ENCODE measurements at regions not wholly inside any gene's neighbourhood (a gene's known extent, or its start where the extent isn't known, plus 50 kb on each side); places are given as distances from the start of the nearest gene placed in this dataset.

GRCh38 chr18:75864816-75865215 lies 437.3 kb upstream of the SMIM21 start:
- intact Hi-C loops (cut with DNase I): no loop called here
- no peaks in the 10 kb centered on the region for H3K4me1 ChIP-seq (ENCODE audit: control insufficient read depth in 2 of 3, insufficient read depth in 2 of 3, low read depth in 1 of 3, low read length in 3 of 3)
- TF ChIP-seq CTCF (IDR thresholded peaks at IDR 0.05; ENCODE audit: borderline replicate concordance, extremely low read depth, insufficient read depth): no peak
- FAIRE-seq (no peak), DNase-seq (no peak)
- H3K4me3 ChIP-seq (ENCODE audit: low read length in 3 of 3): no peak overlapping the region
- H3K9ac ChIP-seq (ENCODE audit: low read length in 3 of 3): no peak overlapping the region
- no peaks in the 10 kb centered on the region for H3K36me3 ChIP-seq (ENCODE audit: control insufficient read depth in 2 of 3, insufficient read depth in 3 of 3, low read length in 3 of 3)
- no peak overlapping the region for H3K27ac ChIP-seq (ENCODE audit: low read depth in 2 of 2, low read length in 2 of 2)
- no peaks in the 10 kb centered on the region for H3K9me3 ChIP-seq (ENCODE audit: control insufficient read depth in 2 of 3, insufficient read depth in 1 of 3, low read length in 3 of 3)
- no peaks in the 10 kb centered on the region for H3K27me3 ChIP-seq (ENCODE audit: control insufficient read depth, insufficient read depth, low read length)

- Histone ChIP-seq H3K9ac (ENCODE audit: low read length in 3 of 3) (no peak overlapping the region), H3K4me1 (ENCODE audit: control insufficient read depth in 2 of 3, insufficient read depth in 2 of 3, low read depth in 1 of 3, low read length in 3 of 3) (no peaks in the 10 kb centered on the region), H3K27ac (ENCODE audit: low read depth in 2 of 2, low read length in 2 of 2) (no peak overlapping the region), H3K9me3 (ENCODE audit: control insufficient read depth in 2 of 3, insufficient read depth in 1 of 3, low read length in 3 of 3) (no peaks in the 10 kb centered on the region), H3K27me3 (ENCODE audit: control insufficient read depth, insufficient read depth, low read length) (no peaks in the 10 kb centered on the region), H3K4me3 (ENCODE audit: low read length in 3 of 3) (no peak overlapping the region), H3K36me3 (ENCODE audit: control insufficient read depth in 2 of 3, insufficient read depth in 3 of 3, low read length in 3 of 3) (no peaks in the 10 kb centered on the region)
- TF ChIP-seq CTCF (IDR thresholded peaks at IDR 0.05; ENCODE audit: borderline replicate concordance, extremely low read depth, insufficient read depth): no peak
- DNase-seq: no peak
- FAIRE-seq: no peak
- intact Hi-C loops (cut with DNase I): no loop called here
Observed at GRCh38 chr18:75863696-75864095, 436.2 kb upstream of the SMIM21 start.

- Histone ChIP-seq H3K27ac (ENCODE audit: low read depth in 2 of 2, low read length in 2 of 2) (no peak overlapping the region), H3K4me1 (ENCODE audit: control insufficient read depth in 2 of 3, insufficient read depth in 2 of 3, low read depth in 1 of 3, low read length in 3 of 3) (no peaks in the 10 kb centered on the region), H3K36me3 (ENCODE audit: control insufficient read depth in 2 of 3, insufficient read depth in 3 of 3, low read length in 3 of 3) (no peaks in the 10 kb centered on the region), H3K27me3 (ENCODE audit: control insufficient read depth, insufficient read depth, low read length) (no peaks in the 10 kb centered on the region), H3K9ac (ENCODE audit: low read length in 3 of 3) (no peak overlapping the region), H3K4me3 (ENCODE audit: low read length in 3 of 3) (no peak overlapping the region), H3K9me3 (ENCODE audit: control insufficient read depth in 2 of 3, insufficient read depth in 1 of 3, low read length in 3 of 3) (no peaks in the 10 kb centered on the region)
- no peak for FAIRE-seq
- no peak for TF ChIP-seq CTCF (IDR thresholded peaks at IDR 0.05; ENCODE audit: borderline replicate concordance, extremely low read depth, insufficient read depth)
- no peak for DNase-seq
- intact Hi-C loops (cut with DNase I): no loop called here
Observed at GRCh38 chr18:75862458-75862857, 435.0 kb upstream of the SMIM21 start.

- Histone ChIP-seq H3K4me3 (ENCODE audit: low read length in 3 of 3) (no peak overlapping the region), H3K36me3 (ENCODE audit: control insufficient read depth in 2 of 3, insufficient read depth in 3 of 3, low read length in 3 of 3) (no peaks in the 10 kb centered on the region), H3K4me1 (ENCODE audit: control insufficient read depth in 2 of 3, insufficient read depth in 2 of 3, low read depth in 1 of 3, low read length in 3 of 3) (no peaks in the 10 kb centered on the region), H3K27ac (ENCODE audit: low read depth in 2 of 2, low read length in 2 of 2) (no peak overlapping the region), H3K9me3 (ENCODE audit: control insufficient read depth in 2 of 3, insufficient read depth in 1 of 3, low read length in 3 of 3) (no peaks in the 10 kb centered on the region), H3K9ac (ENCODE audit: low read length in 3 of 3) (no peak overlapping the region), H3K27me3 (ENCODE audit: control insufficient read depth, insufficient read depth, low read length) (no peaks in the 10 kb centered on the region)
- no peak for TF ChIP-seq CTCF (IDR thresholded peaks at IDR 0.05; ENCODE audit: borderline replicate concordance, extremely low read depth, insufficient read depth)
- no peak for DNase-seq
- FAIRE-seq: no peak
- intact Hi-C loops (cut with DNase I): no loop called here
Observed at GRCh38 chr18:75860166-75860565, 432.7 kb upstream of the SMIM21 start.

Measured in kidney (tissue), 13 donors.